Left hindlimb (tissue), 1 donor: ENCODE measurements at regions not wholly inside any gene's neighbourhood (a gene's known extent, or its start where the extent isn't known, plus 50 kb on each side); places are given as distances from the start of the nearest gene placed in this dataset.
"Not testable (repeated sequence)": the region's sequence is repeated elsewhere in the genome, so short reads cannot be mapped to it uniquely, and the experiment has no call there.

Experiments
- DNase-seq: peaks from one replicate; pipeline ENCODE4 v3.0.0-alpha.2; 2018

DNA sequence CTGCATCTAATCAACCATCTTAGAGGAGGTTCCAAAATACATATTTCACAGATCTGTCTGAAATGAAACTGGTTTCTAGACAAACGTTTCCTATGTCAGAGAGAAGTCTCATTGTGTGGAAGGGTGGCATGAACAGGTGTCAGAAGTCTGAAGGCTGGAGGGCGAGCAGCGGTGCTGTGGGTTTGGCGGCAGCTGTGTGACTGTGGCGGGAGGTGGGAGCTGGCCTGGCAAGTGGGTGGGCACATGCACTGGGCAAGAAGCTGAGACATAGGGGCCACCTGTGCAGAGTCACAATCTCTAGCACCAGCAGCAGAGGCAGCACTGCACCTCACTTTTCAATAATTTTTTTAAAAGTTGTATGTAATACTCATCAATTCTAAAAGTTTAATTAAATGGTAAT, 346.3 kb downstream of the DSC3 start:
- DNase-seq = no peak

DNA sequence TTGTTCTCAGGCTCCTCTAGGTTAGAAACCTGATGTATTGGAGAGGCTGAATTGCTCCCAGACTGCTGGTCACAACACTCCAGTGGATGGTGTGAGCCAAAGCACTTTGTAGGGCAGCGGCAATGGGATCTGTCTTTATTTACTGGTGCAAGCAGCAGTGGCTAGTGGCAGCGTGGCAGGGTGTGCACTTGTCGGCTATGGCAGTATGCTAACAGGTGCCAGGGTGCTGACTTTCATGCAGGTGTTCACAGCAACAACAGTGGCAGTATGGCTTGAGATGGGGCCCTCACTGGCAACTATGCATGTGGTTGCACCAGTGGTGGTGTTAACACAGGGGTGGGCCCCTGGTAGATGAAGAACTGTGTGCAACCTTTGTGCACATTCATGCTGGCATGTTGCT, 347.8 kb downstream of the DSC3 start:
- no peak for DNase-seq

DNA sequence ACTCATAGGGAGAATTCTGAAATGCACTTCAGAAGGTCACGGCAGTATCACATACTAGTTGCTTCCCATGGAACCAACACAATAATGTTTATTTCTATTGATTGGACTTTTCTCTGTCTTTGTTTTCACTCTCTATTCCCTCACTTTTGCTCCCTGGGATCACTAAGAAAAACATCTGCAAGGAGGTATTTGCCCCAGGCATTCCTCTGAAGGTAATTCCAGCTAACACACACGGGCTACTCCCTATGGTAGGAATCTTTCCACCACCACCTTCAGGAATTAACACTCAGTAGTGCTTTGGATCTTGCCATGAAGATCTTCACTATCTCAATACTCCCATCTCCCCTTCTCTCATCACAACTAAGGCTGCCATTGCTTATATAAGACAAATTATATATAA, 353.3 kb downstream of the DSC3 start:
- DNase-seq = no peak

DNA sequence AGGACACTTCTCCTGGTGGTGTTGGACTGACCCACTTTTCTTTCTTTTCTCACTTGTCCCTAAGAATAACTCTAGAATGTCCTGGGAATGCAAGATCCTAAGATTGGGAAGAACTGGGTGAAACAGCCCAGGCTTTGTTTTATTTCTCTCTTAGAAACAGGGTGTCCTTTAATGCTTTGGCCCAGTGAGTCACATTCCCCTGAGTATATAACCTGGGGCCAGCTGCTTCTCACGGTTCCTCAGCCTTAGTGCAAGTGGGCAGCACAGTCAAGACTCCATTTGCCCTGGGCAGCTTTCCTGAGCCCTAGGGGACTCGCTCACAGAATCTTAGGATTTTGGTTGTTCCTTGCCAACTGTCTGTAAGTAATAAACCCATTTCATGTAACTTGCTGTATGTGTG, 355.0 kb downstream of the DSC3 start:
- no peak for DNase-seq

DNA sequence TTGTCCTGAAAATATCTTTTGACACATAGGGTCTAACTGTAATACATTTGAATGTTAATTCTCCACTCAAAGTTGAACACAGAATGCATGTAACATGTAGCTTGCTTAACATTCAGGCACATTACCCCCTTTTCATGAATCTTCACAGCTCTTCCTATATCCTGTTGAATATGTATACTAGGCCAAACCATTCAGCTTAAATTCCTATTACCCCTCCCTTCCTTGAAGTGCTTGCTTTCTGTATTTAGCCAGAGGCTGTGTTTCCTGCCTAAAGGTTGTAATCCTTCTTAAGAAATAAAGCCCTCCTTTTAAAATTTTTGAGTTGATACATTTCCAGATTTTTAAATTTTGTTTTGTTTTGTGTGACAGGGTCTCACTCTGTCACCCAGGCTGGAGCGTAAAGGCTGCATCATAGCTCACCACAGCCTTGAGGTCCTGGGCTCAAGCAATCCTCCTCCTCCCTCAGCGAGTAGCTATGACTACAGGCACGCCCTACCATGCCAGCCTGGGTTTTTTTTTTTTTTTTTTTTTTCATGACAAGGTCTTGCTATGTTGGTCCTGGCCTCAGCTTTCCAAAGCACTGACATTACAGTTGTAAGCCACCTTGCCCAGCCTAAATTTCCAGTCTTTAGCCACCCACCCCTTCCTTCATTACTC, 357.6 kb downstream of the DSC3 start:
- no peak for DNase-seq

- no peak for DNase-seq
Observed at GRCh38 chr18:30683836-30684235, 358.7 kb downstream of the DSC3 start.

DNA sequence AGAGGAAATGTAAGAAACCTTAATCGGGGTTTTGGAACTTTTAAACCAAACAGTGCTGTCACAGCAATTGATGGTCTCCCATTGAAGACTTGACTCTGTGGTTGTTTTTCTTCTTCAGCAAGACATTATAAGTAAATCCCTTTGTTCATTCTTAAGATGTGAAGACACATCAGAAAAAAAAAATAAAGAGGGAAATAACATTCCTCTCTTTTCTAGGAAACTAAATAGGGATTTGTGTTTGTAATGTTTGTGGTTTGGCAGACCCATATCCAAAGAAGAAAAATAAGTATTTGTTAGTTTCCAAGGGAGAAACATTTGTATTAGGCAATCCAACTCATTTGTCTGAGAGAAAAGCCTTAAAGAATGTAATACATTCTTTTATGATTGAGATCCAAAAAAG, 359.9 kb downstream of the DSC3 start:
- no peak for DNase-seq

- no peak for DNase-seq
Observed at GRCh38 chr18:30679285-30679930, 363.1 kb downstream of the DSC3 start.

DNA sequence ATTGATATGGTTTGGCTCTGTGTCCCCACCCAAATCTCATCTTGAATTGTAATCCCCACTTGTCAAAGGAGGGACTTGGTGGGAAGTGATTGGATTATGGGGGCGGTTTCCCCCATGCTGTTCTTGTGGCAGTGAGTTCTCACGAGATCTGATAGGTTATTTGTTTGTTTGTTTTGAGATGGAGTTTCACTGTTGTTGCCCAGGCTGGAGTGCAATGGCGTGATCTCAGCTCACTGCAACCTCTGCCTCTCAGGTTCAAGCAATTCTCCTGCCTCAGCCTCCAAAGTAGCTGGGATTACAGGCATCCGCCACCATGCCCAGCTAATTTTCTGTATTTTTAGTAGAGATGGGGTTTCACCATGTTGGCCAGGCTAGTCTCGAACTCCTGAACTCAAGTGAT, 364.7 kb downstream of the DSC3 start:
- DNase-seq = not testable (repeated sequence)

DNA sequence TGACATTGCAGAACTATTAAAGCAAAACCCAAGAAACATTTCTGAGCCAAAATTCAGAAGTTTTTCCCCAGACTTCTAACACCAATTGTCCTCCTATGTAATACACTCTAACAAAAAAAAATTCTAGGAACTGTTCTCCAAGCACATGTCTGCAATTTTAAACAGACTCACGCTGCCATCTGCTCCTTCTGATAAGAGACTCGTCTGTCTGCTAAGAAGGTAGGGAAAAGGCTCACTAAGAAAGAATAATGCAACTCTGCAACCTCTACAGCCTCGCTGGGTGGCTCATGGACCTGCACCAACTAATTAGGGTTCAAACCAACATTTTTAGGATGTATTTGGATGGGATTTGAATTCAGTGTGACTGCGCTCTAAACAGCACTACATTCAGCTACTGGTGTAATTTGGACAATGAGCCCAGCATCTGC, 366.5 kb downstream of the DSC3 start:
- no peak for DNase-seq

- DNase-seq = no peak
Observed at GRCh38 chr18:30675493-30675892, 367.0 kb downstream of the DSC3 start.

DNA sequence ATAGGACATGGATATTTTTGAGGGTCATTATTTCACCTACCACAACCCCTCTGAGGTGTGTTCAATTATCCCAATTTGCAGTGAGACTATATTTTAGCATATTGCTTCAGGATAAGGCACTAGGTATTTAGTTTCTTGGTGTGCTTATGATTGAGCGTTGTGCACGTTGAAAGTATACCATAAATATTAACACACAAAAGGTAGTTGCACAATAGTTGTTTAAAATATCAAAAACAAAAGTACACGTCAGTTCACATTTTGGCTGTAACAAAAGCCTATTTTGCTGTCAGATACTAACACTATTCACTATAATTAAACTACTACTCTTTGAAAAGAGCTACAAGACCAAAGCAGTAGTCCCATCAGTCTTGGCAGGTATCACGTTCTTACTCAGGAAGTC, 367.5 kb downstream of the DSC3 start:
- no peak for DNase-seq

- no peak for DNase-seq
Observed at GRCh38 chr18:30674596-30674995, 367.9 kb downstream of the DSC3 start.

- not testable (repeated sequence) for DNase-seq
Observed at GRCh38 chr18:30672439-30672838, 370.1 kb downstream of the DSC3 start.

GRCh38 chr18:30658306-30658705, 384.2 kb downstream of the DSC3 start:
- no peak for DNase-seq

- no peak for DNase-seq
Observed at GRCh38 chr18:30652387-30652786, 390.2 kb downstream of the DSC3 start.

DNA sequence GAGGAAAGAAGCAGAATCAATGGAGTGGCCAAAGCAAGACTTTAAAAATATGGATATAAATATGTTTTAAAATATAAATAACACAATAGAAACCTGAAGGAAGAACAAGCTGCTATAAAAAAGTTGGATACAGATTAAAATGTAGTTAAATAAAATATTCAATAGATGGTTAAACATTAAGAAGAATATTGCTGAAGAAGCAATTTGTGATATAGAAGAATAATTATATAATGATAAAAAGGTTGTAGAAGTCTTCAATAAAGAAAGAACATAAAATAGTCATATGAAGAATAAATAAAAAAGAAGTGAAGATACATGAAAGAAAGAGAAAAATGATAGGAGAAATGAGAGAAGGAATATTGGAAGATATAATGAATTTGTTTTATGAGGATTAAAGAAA, 392.0 kb downstream of the DSC3 start:
- no peak for DNase-seq

DNA sequence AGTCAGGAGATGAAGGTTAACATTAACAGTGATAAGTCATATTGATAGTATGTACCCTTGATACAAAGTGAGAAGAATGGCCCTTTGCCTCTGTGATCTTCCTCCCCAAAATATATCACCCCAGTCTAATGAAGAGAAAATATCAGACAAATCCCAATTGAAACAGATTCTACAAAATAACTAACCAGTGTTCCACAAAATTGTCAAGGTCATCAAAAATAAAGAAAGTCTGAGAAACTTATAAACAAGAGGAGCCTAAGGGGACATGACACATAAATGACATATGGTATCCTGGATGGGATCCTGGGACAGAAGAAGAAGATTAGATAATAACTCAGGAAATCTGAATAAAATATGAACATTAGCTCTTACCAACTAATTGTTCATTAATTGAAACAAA, 398.4 kb downstream of the DSC3 start:
- no peak for DNase-seq

DNA sequence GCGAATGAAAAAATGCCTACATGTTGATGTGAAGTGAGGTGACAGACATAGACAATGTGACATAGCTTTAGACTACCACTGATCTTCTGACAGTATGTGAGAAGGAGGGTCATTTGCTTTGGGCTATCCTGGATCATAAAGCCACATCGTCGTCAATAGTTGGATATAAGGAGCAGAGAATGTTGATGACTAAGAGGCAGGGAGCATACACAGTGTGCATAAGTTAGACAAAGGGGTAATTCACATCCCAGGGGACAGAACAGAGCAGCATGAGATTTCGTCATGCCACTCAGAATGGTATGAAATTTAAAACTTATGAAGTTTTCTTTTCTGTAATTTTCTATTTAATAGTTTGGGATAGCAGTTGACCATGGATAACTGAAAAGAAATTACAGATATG, 403.2 kb downstream of the DSC3 start:
- no peak for DNase-seq

DNA sequence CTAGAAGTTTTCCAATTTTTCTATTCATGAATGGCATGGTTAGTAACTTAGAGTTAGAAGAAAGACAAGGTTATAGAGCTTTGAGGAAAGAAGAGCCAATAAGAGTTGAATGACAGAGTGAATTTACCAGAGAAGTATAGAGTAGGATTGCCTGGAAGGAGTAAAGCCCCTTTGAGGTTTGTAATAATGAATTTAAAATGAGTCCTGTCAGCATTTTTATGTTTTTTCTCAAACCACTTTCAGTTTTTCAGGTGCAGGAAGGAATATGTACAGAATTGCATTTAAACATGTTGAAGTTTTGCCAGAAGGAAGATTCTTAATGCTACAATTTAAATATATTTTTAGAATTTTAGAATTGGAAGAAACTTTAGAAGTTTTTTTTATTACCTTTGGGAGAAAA, 408.3 kb downstream of the DSC3 start:
- DNase-seq = no peak

- no peak for DNase-seq
Observed at GRCh38 chr18:30632071-30632698, 410.4 kb downstream of the DSC3 start.

GRCh38 chr18:30625961-30626360, 416.6 kb downstream of the DSC3 start:
- no peak for DNase-seq

GRCh38 chr18:30623401-30624065, 419.0 kb downstream of the DSC3 start:
- no peak for DNase-seq

DNA sequence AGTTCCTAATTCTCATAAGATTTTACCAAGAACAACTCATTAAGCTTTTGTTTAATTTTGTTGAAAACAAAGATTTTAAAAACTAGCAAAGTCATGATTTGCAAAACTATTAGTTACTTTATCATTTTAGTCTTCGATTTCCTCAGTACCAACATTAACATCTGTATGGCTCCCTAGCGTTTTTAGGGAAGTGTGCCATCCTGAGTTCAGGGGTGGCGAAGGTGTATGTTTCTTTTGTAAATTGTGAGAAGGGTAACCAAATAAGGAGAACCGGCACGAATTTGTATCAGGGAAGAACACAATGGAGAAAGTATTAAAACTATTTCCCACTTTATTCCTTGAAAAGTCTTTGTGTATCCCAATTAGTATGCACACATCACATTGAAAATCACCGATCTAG, 419.9 kb downstream of the DSC3 start:
- no peak for DNase-seq
